Neural crest cell (in vitro differentiated cells): ENCODE measurements at regions not wholly inside any gene's neighbourhood (a gene's known extent, or its start where the extent isn't known, plus 50 kb on each side); places are given as distances from the start of the nearest gene placed in this dataset.

ENCODE experiments used
- DNase-seq: peaks from one replicate; pipeline ENCODE4 v3.0.0; 2021; ENCODE audit warnings: low read depth, mixed read lengths, low spot score
- H3K27ac Mint-ChIP-seq: one replicate; pipeline ENCODE4 v1.8.0; 2021; ENCODE audit warnings: mild to moderate bottlenecking, mixed read lengths; ENCODE audit not compliant: unreplicated experiment
- H3K27me3 Mint-ChIP-seq: 2 replicates; pipeline ENCODE4 v1.8.0; 2021; ENCODE audit warnings: low read depth, mild to moderate bottlenecking, mixed read lengths
- H3K36me3 Mint-ChIP-seq: 2 replicates; pipeline ENCODE4 v1.8.0; 2021; ENCODE audit warnings: low read depth, mild to moderate bottlenecking, mixed read lengths
- H3K4me1 Mint-ChIP-seq: 2 replicates; pipeline ENCODE4 v1.8.0; 2021; ENCODE audit warnings: mixed read lengths
- H3K4me3 Mint-ChIP-seq: one replicate; pipeline ENCODE4 v1.8.0; 2021; ENCODE audit warnings: mild to moderate bottlenecking, mixed read lengths
- H3K9me3 Mint-ChIP-seq: 2 replicates; pipeline ENCODE4 v1.8.0; 2021; ENCODE audit warnings: mixed read lengths
- TF ChIP-seq, protein P1 (sequence below): fragments of 200-600 bp; sonication (generic); conservative IDR thresholded peaks from 2 replicates; pipeline ENCODE4 v1.5.0; 2021; ENCODE audit warnings: antibody characterized with exemption, mild to moderate bottlenecking

GRCh38 chr5:66519626-66520025, 76.6 kb upstream of the MAST4 start:
- Mint-ChIP-seq H3K27me3 (peaks cover 2% of the 10 kb centered on the region), H3K4me3 (no peak overlapping the region), H3K4me1 (no peaks in the 10 kb centered on the region), H3K9me3 (peaks cover 16% of the 10 kb centered on the region), H3K27ac (no peak overlapping the region), H3K36me3 (peaks cover 7% of the 10 kb centered on the region)
- TF ChIP-seq, protein P1, sequence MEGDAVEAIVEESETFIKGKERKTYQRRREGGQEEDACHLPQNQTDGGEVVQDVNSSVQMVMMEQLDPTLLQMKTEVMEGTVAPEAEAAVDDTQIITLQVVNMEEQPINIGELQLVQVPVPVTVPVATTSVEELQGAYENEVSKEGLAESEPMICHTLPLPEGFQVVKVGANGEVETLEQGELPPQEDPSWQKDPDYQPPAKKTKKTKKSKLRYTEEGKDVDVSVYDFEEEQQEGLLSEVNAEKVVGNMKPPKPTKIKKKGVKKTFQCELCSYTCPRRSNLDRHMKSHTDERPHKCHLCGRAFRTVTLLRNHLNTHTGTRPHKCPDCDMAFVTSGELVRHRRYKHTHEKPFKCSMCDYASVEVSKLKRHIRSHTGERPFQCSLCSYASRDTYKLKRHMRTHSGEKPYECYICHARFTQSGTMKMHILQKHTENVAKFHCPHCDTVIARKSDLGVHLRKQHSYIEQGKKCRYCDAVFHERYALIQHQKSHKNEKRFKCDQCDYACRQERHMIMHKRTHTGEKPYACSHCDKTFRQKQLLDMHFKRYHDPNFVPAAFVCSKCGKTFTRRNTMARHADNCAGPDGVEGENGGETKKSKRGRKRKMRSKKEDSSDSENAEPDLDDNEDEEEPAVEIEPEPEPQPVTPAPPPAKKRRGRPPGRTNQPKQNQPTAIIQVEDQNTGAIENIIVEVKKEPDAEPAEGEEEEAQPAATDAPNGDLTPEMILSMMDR, result no peak
- no peak for DNase-seq

DNA sequence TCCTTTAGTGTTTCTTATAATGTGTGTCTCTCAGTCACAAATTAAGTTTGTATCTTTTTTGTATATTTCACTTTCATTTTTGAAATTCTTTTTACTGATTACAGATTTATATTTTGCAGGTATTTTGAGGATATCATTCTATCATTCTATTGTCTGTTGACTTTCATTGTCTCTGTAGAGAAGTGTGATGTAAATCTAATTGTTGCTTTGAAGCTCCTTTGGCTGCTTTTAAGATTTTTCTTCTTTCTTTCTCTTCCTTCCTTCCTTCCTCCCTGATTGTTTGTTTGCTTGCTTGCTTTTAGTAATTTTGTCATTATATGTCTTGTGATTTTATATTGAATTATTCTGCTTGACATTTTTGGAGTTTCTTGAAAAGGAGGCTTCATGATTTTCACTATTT, 75.3 kb upstream of the MAST4 start:
- H3K9me3 Mint-ChIP-seq, result peaks cover 16% of the 10 kb centered on the region
- TF ChIP-seq, protein P1, result no peak
- H3K36me3 Mint-ChIP-seq, result peaks cover 7% of the 10 kb centered on the region
- no peak overlapping the region for H3K4me3 Mint-ChIP-seq
- H3K4me1 Mint-ChIP-seq, result no peaks in the 10 kb centered on the region
- peaks cover 2% of the 10 kb centered on the region for H3K27me3 Mint-ChIP-seq
- DNase-seq, result no peak
- no peak overlapping the region for H3K27ac Mint-ChIP-seq

GRCh38 chr5:66527478-66528035, 68.6 kb upstream of the MAST4 start:
- Mint-ChIP-seq H3K36me3 (no peaks in the 10 kb centered on the region), H3K4me3 (no peak overlapping the region), H3K27ac (no peak overlapping the region), H3K9me3 (no peaks in the 10 kb centered on the region), H3K4me1 (no peaks in the 10 kb centered on the region), H3K27me3 (peaks cover 6% of the 10 kb centered on the region)
- no peak for DNase-seq
- TF ChIP-seq, protein P1, result no peak

- peaks cover 3% of the 10 kb centered on the region for H3K27me3 Mint-ChIP-seq
- DNase-seq, result no peak
- no peaks in the 10 kb centered on the region for H3K36me3 Mint-ChIP-seq
- TF ChIP-seq, protein P1, result no peak
- H3K9me3 Mint-ChIP-seq, result no peaks in the 10 kb centered on the region
- H3K4me3 Mint-ChIP-seq, result no peak overlapping the region
- H3K27ac Mint-ChIP-seq, result no peak overlapping the region
- no peaks in the 10 kb centered on the region for H3K4me1 Mint-ChIP-seq
Observed at GRCh38 chr5:66529182-66529581, 67.0 kb upstream of the MAST4 start.

DNA sequence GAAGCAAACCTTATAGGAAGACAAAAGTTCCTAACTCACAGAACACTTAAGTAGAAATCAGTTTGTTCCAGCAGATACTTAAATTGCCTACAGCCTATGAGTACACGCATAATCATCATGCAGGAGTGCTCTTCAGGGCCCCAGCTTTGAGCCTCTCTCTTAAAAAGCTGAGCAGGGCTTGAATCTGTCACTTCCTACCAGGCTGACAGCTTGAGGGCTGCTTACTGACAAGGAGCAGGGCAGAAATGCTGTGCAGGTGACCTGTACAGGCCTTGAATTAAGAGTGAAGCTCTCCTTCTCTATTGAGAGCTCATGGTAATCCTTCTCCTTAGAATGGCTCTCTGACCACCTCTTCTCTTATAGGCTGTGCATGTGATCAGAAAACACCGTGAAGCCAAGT, 66.5 kb upstream of the MAST4 start:
- Mint-ChIP-seq H3K27ac (no peak overlapping the region), H3K36me3 (no peaks in the 10 kb centered on the region), H3K9me3 (no peaks in the 10 kb centered on the region), H3K4me3 (no peak overlapping the region), H3K4me1 (no peaks in the 10 kb centered on the region), H3K27me3 (peaks cover 3% of the 10 kb centered on the region)
- DNase-seq, result no peak
- TF ChIP-seq, protein P1, result no peak
